ENCODE measurements at regions not wholly inside any gene's neighbourhood (a gene's known extent, or its start where the extent isn't known, plus 50 kb on each side); places are given as distances from the start of the nearest gene placed in this dataset.

GRCh38 chr2:236738896-236739295 lies 169.3 kb downstream of the ACKR3 start:
- H4K20me1 ChIP-seq (replicated peaks; ENCODE audit: control insufficient read depth, insufficient read depth, low read length): no peaks in the 10 kb centered on the region
- no peaks in the 10 kb centered on the region for H3K27me3 ChIP-seq (ENCODE audit: control insufficient read depth in 2 of 2, insufficient read depth in 2 of 2, low read length in 2 of 2)
- no peak overlapping the region for H2AFZ ChIP-seq (ENCODE audit: low read depth, low read length)
- no peak for DNase-seq (ENCODE audit: extremely low read depth in 1 of 4, low spot score in 3 of 4)
- H3K4me2 ChIP-seq (ENCODE audit: insufficient read depth, low read length): no peak overlapping the region
- BruUV-seq (replicated peaks): no TSS peak
- TF ChIP-seq KLF1 (tag; IDR thresholded peaks at IDR 0.05): no peak
- TF ChIP-seq ZNF77 (CRISPR knock-in tag; IDR thresholded peaks at IDR 0.05): no peak
- no peaks in the 10 kb centered on the region for H3K4me1 ChIP-seq (replicated peaks in 1 of 2; ENCODE audit: control insufficient read depth in 2 of 2, insufficient read depth in 2 of 2, low read length in 2 of 2)
- WGBS (ENCODE audit: insufficient coverage, low coverage, missing lambda C conversion rate): 0% methylated on average over 2 of the region's 2 CpGs
- H3K36me3 ChIP-seq (ENCODE audit: control insufficient read depth, insufficient read depth, low read length): no peaks in the 10 kb centered on the region
- H3K9ac ChIP-seq (ENCODE audit: insufficient read depth in 1 of 2, low read depth in 2 of 2, low read length in 2 of 2): no peak overlapping the region
- H3K9me3 ChIP-seq (replicated peaks; ENCODE audit: control insufficient read depth, insufficient read depth, low read depth, low read length): no peaks in the 10 kb centered on the region
- intact Hi-C loops (cut with micrococcal nuclease) (no loop called here), in situ Hi-C loops (cut with MboI) (no loop called here)
- no peak for FAIRE-seq
- H3K9me1 ChIP-seq (ENCODE audit: control insufficient read depth, insufficient read depth, low read length): no peaks in the 10 kb centered on the region
- no peak for ATAC-seq
- CTCF ChIA-PET (ENCODE audit: low intra/inter-chr PET ratio): no interaction called here
- H3K79me2 ChIP-seq (ENCODE audit: control insufficient read depth, insufficient read depth, low read length): no peaks in the 10 kb centered on the region
- no peak overlapping the region for H3K4me3 ChIP-seq
- POLR2A ChIA-PET: no interaction called here
- H3K27ac ChIP-seq (ENCODE audit: extremely low read depth, low read depth, low read length): no peak overlapping the region

GRCh38 chr2:236739663-236740062 lies 170.0 kb downstream of the ACKR3 start:
- Histone ChIP-seq H3K79me2 (ENCODE audit: control insufficient read depth, insufficient read depth, low read length) (no peaks in the 10 kb centered on the region), H3K9me1 (ENCODE audit: control insufficient read depth, insufficient read depth, low read length) (no peaks in the 10 kb centered on the region), H3K9me3 (replicated peaks; ENCODE audit: control insufficient read depth, insufficient read depth, low read depth, low read length) (no peaks in the 10 kb centered on the region), H3K4me1 (replicated peaks in 1 of 2; ENCODE audit: control insufficient read depth in 2 of 2, insufficient read depth in 2 of 2, low read length in 2 of 2) (no peaks in the 10 kb centered on the region), H3K27me3 (ENCODE audit: control insufficient read depth in 2 of 2, insufficient read depth in 2 of 2, low read length in 2 of 2) (no peaks in the 10 kb centered on the region), H3K4me2 (ENCODE audit: insufficient read depth, low read length) (no peak overlapping the region), H3K36me3 (ENCODE audit: control insufficient read depth, insufficient read depth, low read length) (no peaks in the 10 kb centered on the region), H3K4me3 (no peak overlapping the region), H2AFZ (ENCODE audit: low read depth, low read length) (no peak overlapping the region), H3K9ac (ENCODE audit: insufficient read depth in 1 of 2, low read depth in 2 of 2, low read length in 2 of 2) (no peak overlapping the region), H3K27ac (ENCODE audit: extremely low read depth, low read depth, low read length) (no peak overlapping the region), H4K20me1 (replicated peaks; ENCODE audit: control insufficient read depth, insufficient read depth, low read length) (no peaks in the 10 kb centered on the region)
- in situ Hi-C loops (cut with MboI) (no loop called here), intact Hi-C loops (cut with micrococcal nuclease) (no loop called here)
- no TSS peak for BruUV-seq (replicated peaks)
- no peak for DNase-seq (ENCODE audit: extremely low read depth in 1 of 4, low spot score in 3 of 4)
- POLR2A ChIA-PET: no interaction called here
- FAIRE-seq: no peak
- no peak for ATAC-seq
- CTCF ChIA-PET (ENCODE audit: low intra/inter-chr PET ratio): no interaction called here
- TF ChIP-seq KAT7 (CRISPR knock-in tag; IDR thresholded peaks at IDR 0.05; ENCODE audit: borderline replicate concordance) (no peak), HNRNPL (IDR thresholded peaks at IDR 0.05; ENCODE audit: low read depth, low read length) (no peak), ZNF224 (CRISPR knock-in tag; IDR thresholded peaks at IDR 0.05) (no peak), CCAR2 (IDR thresholded peaks at IDR 0.05; ENCODE audit: low read depth, low read length) (no peak), TCF3 (CRISPR knock-in tag; IDR thresholded peaks at IDR 0.05) (no peak), BHLHE40 (IDR thresholded peaks at IDR 0.05; ENCODE audit: low read length) (no peak), CREB5 (CRISPR knock-in tag; IDR thresholded peaks at IDR 0.05) (no peak), SETDB1 (IDR thresholded peaks at IDR 0.05; ENCODE audit: low read length) (no peak), ATF1 (CRISPR knock-in tag; IDR thresholded peaks at IDR 0.05) (no peak), ATF1 (tag; IDR thresholded peaks at IDR 0.05) (no peak), SMARCC2 (IDR thresholded peaks at IDR 0.05; ENCODE audit: low read depth) (no peak), ZZZ3 (IDR thresholded peaks at IDR 0.05) (no peak), MAX (CRISPR knock-in tag; IDR thresholded peaks at IDR 0.05) (no peak), ZFP36 (IDR thresholded peaks at IDR 0.05; ENCODE audit: low read depth, low read length, partially characterized antibody) (no peak), ID3 (CRISPR knock-in tag; IDR thresholded peaks at IDR 0.05) (no peak), ID3 (tag; IDR thresholded peaks at IDR 0.05) (no peak)

Data from K562 (cell line).